ENCODE measurements at regions not wholly inside any gene's neighbourhood (a gene's known extent, or its start where the extent isn't known, plus 50 kb on each side); places are given as distances from the start of the nearest gene placed in this dataset.

GRCh38 chr3:163779396-163780344, 1298.6 kb downstream of the SI start:
- TF ChIP-seq, protein P1, sequence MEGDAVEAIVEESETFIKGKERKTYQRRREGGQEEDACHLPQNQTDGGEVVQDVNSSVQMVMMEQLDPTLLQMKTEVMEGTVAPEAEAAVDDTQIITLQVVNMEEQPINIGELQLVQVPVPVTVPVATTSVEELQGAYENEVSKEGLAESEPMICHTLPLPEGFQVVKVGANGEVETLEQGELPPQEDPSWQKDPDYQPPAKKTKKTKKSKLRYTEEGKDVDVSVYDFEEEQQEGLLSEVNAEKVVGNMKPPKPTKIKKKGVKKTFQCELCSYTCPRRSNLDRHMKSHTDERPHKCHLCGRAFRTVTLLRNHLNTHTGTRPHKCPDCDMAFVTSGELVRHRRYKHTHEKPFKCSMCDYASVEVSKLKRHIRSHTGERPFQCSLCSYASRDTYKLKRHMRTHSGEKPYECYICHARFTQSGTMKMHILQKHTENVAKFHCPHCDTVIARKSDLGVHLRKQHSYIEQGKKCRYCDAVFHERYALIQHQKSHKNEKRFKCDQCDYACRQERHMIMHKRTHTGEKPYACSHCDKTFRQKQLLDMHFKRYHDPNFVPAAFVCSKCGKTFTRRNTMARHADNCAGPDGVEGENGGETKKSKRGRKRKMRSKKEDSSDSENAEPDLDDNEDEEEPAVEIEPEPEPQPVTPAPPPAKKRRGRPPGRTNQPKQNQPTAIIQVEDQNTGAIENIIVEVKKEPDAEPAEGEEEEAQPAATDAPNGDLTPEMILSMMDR (IDR thresholded peaks at IDR 0.05; ENCODE audit: insufficient read depth, low read depth, low read length), result no peak
- H3K4me3 ChIP-seq (ENCODE audit: low read depth, low read length), result no peak overlapping the region
- no peak for DNase-seq (ENCODE audit: low read depth)

- DNase-seq (ENCODE audit: low read depth), result no peak
- no peak overlapping the region for H3K4me3 ChIP-seq (ENCODE audit: low read depth, low read length)
- TF ChIP-seq, protein P1 (IDR thresholded peaks at IDR 0.05; ENCODE audit: insufficient read depth, low read depth, low read length), result no peak
These were observed 1301.6 kb downstream of the SI start for GRCh38 chr3:163776743-163777142.

DNA sequence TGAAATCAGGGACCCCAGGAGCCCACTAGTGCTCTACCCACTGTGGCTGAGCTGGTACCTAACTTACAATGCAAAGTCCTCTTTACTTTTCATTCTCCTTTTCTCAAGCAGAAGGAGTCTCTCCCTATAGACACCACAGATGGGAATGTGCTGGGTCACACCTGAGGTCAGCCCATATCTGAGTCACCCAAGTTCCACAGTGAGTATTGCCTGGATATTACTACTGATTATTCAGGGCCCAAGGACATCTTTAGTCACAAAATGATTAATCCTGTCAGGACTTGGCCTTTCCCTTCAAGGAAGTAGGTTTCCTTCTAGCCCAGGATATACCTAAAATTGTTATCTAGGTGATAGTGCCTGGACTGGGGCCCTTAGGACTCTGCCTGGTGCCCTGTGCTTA, 1305.2 kb downstream of the SI start:
- DNase-seq (ENCODE audit: low read depth), result no peak
- H3K4me3 ChIP-seq (ENCODE audit: low read depth, low read length), result no peak overlapping the region
- TF ChIP-seq, protein P1 (IDR thresholded peaks at IDR 0.05; ENCODE audit: insufficient read depth, low read depth, low read length), result no peak

- TF ChIP-seq, protein P1 (IDR thresholded peaks at IDR 0.05; ENCODE audit: insufficient read depth, low read depth, low read length), result no peak
- no peak for DNase-seq (ENCODE audit: low read depth)
- H3K4me3 ChIP-seq (ENCODE audit: low read depth, low read length), result no peak overlapping the region
These were observed 1310.2 kb downstream of the SI start for GRCh38 chr3:163768048-163768447.

- H3K4me3 ChIP-seq (ENCODE audit: low read depth, low read length), result no peak overlapping the region
- TF ChIP-seq, protein P1 (IDR thresholded peaks at IDR 0.05; ENCODE audit: insufficient read depth, low read depth, low read length), result no peak
- DNase-seq (ENCODE audit: low read depth), result no peak
These were observed 1312.2 kb downstream of the SI start for GRCh38 chr3:163766112-163766511.

- TF ChIP-seq, protein P1 (IDR thresholded peaks at IDR 0.05; ENCODE audit: insufficient read depth, low read depth, low read length), result no peak
- no peak for DNase-seq (ENCODE audit: low read depth)
- no peak overlapping the region for H3K4me3 ChIP-seq (ENCODE audit: low read depth, low read length)
These were observed 1325.3 kb downstream of the SI start for GRCh38 chr3:163753033-163753432.
